Neural progenitor cell (in vitro differentiated cells): ENCODE measurements at regions not wholly inside any gene's neighbourhood (a gene's known extent, or its start where the extent isn't known, plus 50 kb on each side); places are given as distances from the start of the nearest gene placed in this dataset.
"Not testable (repeated sequence)": the region's sequence is repeated elsewhere in the genome, so short reads cannot be mapped to it uniquely, and the experiment has no call there.

Experiments used
- DNase-seq: peaks from one replicate; pipeline ENCODE4 v3.0.0-alpha.2; 2016; ENCODE audit warnings: low spot score
- H2AFZ ChIP-seq: fragments of 200-600 bp; sonication (generic); replicated peaks from 2 replicates; pipeline ENCODE4 v1.6.1; 2016; ENCODE audit warnings: antibody characterized with exemption
- H3F3A ChIP-seq: fragments of 200-600 bp; sonication (generic); 2 replicates; pipeline ENCODE4 v1.6.1; 2016; ENCODE audit warnings: antibody characterized with exemption, low read depth
- H3K27ac ChIP-seq: fragments of 200-600 bp; sonication (generic); 2 replicates; pipeline ENCODE4 v1.5.1; 2016; ENCODE audit warnings: mild to moderate bottlenecking
- H3K27me3 ChIP-seq: fragments of 200-600 bp; sonication (generic); 2 replicates; pipeline ENCODE4 v1.6.1; 2016; ENCODE audit warnings: mild to moderate bottlenecking, moderate library complexity
- H3K36me3 ChIP-seq: fragments of 200-600 bp; sonication (generic); 2 replicates; pipeline ENCODE4 v1.5.1; 2016
- H3K4me1 ChIP-seq: fragments of 200-600 bp; sonication (generic); 2 replicates; pipeline ENCODE4 v1.6.1; 2016; ENCODE audit warnings: mixed run types
- H3K4me2 ChIP-seq: fragments of 200-600 bp; sonication (generic); 2 replicates; pipeline ENCODE4 v1.6.1; 2016
- H3K4me3 ChIP-seq: fragments of 200-600 bp; sonication (generic); 2 replicates; pipeline ENCODE4 v1.5.1; 2016
- H3K79me2 ChIP-seq: fragments of 200-600 bp; sonication (generic); 2 replicates; pipeline ENCODE4 v1.6.1; 2016; ENCODE audit warnings: low read depth
- H3K9ac ChIP-seq: fragments of 200-600 bp; sonication (generic); 2 replicates; pipeline ENCODE4 v1.6.1; 2016
- H3K9me3 ChIP-seq: fragments of 200-600 bp; sonication (generic); 2 replicates; pipeline ENCODE4 v1.5.1; 2016; ENCODE audit warnings: low read depth
- H4K20me1 ChIP-seq: fragments of 200-600 bp; sonication (generic); 2 replicates; pipeline ENCODE4 v1.6.1; 2016; ENCODE audit warnings: low read depth
- H3K27ac Mint-ChIP-seq: 3 replicates; pipeline ENCODE4 v1.8.0; 2021; ENCODE audit warnings: mixed read lengths
- H3K27me3 Mint-ChIP-seq: 2 replicates; pipeline ENCODE4 v1.8.0; 2022; ENCODE audit warnings: low read depth, mild to moderate bottlenecking, inconsistent platforms, moderate library complexity, mixed read lengths; ENCODE audit not compliant: insufficient read depth
- H3K36me3 Mint-ChIP-seq: 3 replicates; pipeline ENCODE4 v1.8.0; 2021; ENCODE audit warnings: mixed read lengths
- H3K4me1 Mint-ChIP-seq: 3 replicates; pipeline ENCODE4 v1.8.0; 2021; ENCODE audit warnings: mixed read lengths
- H3K4me3 Mint-ChIP-seq: 3 replicates; pipeline ENCODE4 v1.8.0; 2021; ENCODE audit warnings: mild to moderate bottlenecking, moderate library complexity, mixed read lengths
- H3K9me3 Mint-ChIP-seq: 3 replicates; pipeline ENCODE4 v1.8.0; 2020; ENCODE audit warnings: mixed read lengths
- CTCF ChIP-seq: fragments of 200-600 bp; sonication (generic); IDR thresholded peaks from 2 replicates; pipeline ENCODE4 v1.5.1; 2017; ENCODE audit warnings: antibody characterized with exemption, mild to moderate bottlenecking
- EZH2 ChIP-seq: fragments of 200-600 bp; sonication (generic); IDR thresholded peaks from 2 replicates; pipeline ENCODE4 v1.6.1; 2017; ENCODE audit warnings: antibody characterized with exemption, mild to moderate bottlenecking, moderate library complexity
- EZH2phosphoT487 ChIP-seq: fragments of 200-600 bp; sonication (generic); IDR thresholded peaks from 2 replicates; pipeline ENCODE4 v1.6.1; 2017; ENCODE audit warnings: antibody characterized with exemption

DNA sequence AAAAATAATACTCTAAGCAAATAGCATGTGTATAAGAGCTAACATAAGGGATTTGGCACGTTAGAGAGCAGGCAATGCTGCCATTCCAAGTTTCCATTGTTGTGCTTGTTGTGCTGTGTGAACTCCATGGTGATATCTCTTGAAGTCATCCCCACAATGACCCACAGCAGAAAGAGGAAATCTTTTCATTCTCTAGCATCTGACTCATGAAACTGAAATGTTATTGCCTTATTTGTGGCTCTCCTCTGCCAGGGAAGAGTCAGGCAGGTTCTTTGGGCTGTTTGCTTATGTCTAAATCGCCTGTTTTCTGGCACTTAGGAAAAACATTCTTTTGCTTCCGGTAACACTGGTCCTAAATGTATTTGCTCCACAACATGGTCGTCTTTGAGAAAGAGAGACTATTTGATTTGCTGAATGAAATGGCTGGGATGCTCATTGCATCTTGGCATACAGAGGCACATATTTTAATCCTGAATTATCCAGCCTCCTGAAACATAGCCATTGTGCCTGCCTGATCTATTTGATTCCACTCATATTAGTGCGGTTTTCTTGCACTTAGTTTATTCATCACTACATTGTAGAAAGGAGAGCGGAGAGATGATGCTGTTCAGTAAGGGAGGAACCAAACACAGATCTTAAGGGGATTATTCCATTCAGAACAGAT is 188.8 kb downstream of the CSNK1G3 start:
- no peak overlapping the region for H3K27ac Mint-ChIP-seq
- peaks cover under 1% of the 10 kb centered on the region for H3K27me3 Mint-ChIP-seq
- Histone ChIP-seq H4K20me1 (no peaks in the 10 kb centered on the region), H3K27me3 (no peaks in the 10 kb centered on the region), H3K4me2 (no peak overlapping the region), H3K27ac (no peak overlapping the region), H3K79me2 (no peaks in the 10 kb centered on the region), H3K9ac (no peak overlapping the region), H3K4me3 (no peak overlapping the region), H3K4me1 (no peaks in the 10 kb centered on the region), H3K9me3 (no peaks in the 10 kb centered on the region), H2AFZ (no peak overlapping the region), H3K36me3 (no peaks in the 10 kb centered on the region), H3F3A (no peaks in the 10 kb centered on the region)
- H3K4me1 Mint-ChIP-seq: peaks cover 9% of the 10 kb centered on the region
- H3K9me3 Mint-ChIP-seq: peaks cover 9% of the 10 kb centered on the region
- TF ChIP-seq EZH2 (no peak), CTCF (no peak), EZH2phosphoT487 (no peak)
- H3K4me3 Mint-ChIP-seq: no peak overlapping the region
- no peak for DNase-seq
- no peaks in the 10 kb centered on the region for H3K36me3 Mint-ChIP-seq

- Histone ChIP-seq H3K9ac (no peak overlapping the region), H4K20me1 (no peaks in the 10 kb centered on the region), H3K79me2 (no peaks in the 10 kb centered on the region), H3K36me3 (no peaks in the 10 kb centered on the region), H3F3A (no peaks in the 10 kb centered on the region), H3K9me3 (no peaks in the 10 kb centered on the region), H3K4me2 (no peak overlapping the region), H3K27me3 (no peaks in the 10 kb centered on the region), H2AFZ (no peak overlapping the region), H3K4me1 (no peaks in the 10 kb centered on the region), H3K27ac (no peak overlapping the region), H3K4me3 (no peak overlapping the region)
- Mint-ChIP-seq H3K27me3 (peaks cover 2% of the 10 kb centered on the region), H3K27ac (no peak overlapping the region), H3K36me3 (no peaks in the 10 kb centered on the region), H3K4me1 (peaks cover 9% of the 10 kb centered on the region), H3K9me3 (peaks cover 9% of the 10 kb centered on the region), H3K4me3 (no peak overlapping the region)
- TF ChIP-seq CTCF: no peak
- no peak for TF ChIP-seq EZH2
- TF ChIP-seq EZH2phosphoT487: no peak
- DNase-seq: no peak
Measured at GRCh38 chr5:123699571-123699970, 187.6 kb downstream of the CSNK1G3 start.

GRCh38 chr5:123698937-123699336 is 187.0 kb downstream of the CSNK1G3 start:
- not testable (repeated sequence) for H3K27me3 ChIP-seq, H4K20me1 ChIP-seq, H3F3A ChIP-seq, H3K27ac Mint-ChIP-seq, H3K9ac ChIP-seq, H3K4me2 ChIP-seq, H3K4me1 Mint-ChIP-seq, H3K4me3 ChIP-seq, H3K36me3 ChIP-seq, H3K36me3 Mint-ChIP-seq, H3K27me3 Mint-ChIP-seq, H3K4me1 ChIP-seq, H3K79me2 ChIP-seq, H2AFZ ChIP-seq, H3K4me3 Mint-ChIP-seq, H3K9me3 ChIP-seq, H3K27ac ChIP-seq, DNase-seq, H3K9me3 Mint-ChIP-seq

DNA sequence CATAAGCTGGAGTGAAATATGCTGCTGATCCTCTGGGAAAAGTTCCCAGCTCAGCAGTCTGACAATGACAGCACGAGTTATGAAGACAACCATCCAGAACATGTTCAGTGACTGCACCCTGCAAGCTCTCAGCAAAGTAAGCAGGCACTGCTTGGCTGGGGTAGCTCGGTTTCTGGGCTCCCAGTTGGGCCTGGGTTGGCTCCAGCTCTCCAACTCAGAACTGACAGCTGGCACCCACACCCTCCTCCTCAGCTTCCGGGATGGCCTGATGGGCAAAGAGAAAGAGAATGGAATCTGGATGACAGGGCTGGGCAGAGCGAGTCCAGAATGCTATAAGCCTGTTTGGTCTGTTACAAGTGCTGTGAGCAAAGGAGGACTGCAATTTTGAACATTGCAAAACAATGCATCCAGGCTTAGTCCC is 185.0 kb downstream of the CSNK1G3 start:
- H3K27me3 Mint-ChIP-seq: peaks cover 2% of the 10 kb centered on the region
- H3K36me3 Mint-ChIP-seq: no peaks in the 10 kb centered on the region
- H3K36me3 ChIP-seq: no peaks in the 10 kb centered on the region
- no peaks in the 10 kb centered on the region for H3F3A ChIP-seq
- no peaks in the 10 kb centered on the region for H3K4me1 ChIP-seq
- H3K4me3 Mint-ChIP-seq: no peak overlapping the region
- H3K9me3 ChIP-seq: no peaks in the 10 kb centered on the region
- peaks cover 9% of the 10 kb centered on the region for H3K4me1 Mint-ChIP-seq
- no peak for TF ChIP-seq CTCF
- TF ChIP-seq EZH2: no peak
- TF ChIP-seq EZH2phosphoT487: no peak
- no peak overlapping the region for H3K27ac Mint-ChIP-seq
- H2AFZ ChIP-seq: no peak overlapping the region
- H3K79me2 ChIP-seq: no peaks in the 10 kb centered on the region
- no peaks in the 10 kb centered on the region for H3K27me3 ChIP-seq
- H4K20me1 ChIP-seq: no peaks in the 10 kb centered on the region
- no peak overlapping the region for H3K4me3 ChIP-seq
- no peak overlapping the region for H3K4me2 ChIP-seq
- DNase-seq: no peak
- H3K27ac ChIP-seq: no peak overlapping the region
- H3K9ac ChIP-seq: no peak overlapping the region
- H3K9me3 Mint-ChIP-seq: peaks cover 9% of the 10 kb centered on the region
